Tibial nerve (tissue), 3 donors: ENCODE measurements at regions not wholly inside any gene's neighbourhood (a gene's known extent, or its start where the extent isn't known, plus 50 kb on each side); places are given as distances from the start of the nearest gene placed in this dataset.

Experiments
- POLR2A ChIP-seq, 2 donors: fragments of 450-650 bp; IDR thresholded peaks; one replicate each; pipeline ENCODE4 v1.6.1; 2017; ENCODE audit warnings: antibody characterized with exemption in 2 of 2, mild to moderate bottlenecking in 2 of 2, moderate library complexity in 2 of 2
- TF ChIP-seq, protein P1 (sequence below), 5 experiments: fragments of 200-600 bp in 3 of 5; fragments of 450-650 bp in 2 of 5; sonication (generic) in 3 of 5; IDR thresholded peaks; one replicate each; pipeline ENCODE4 v1.5.1; 2016 to 2019; ENCODE audit warnings: antibody characterized with exemption in 5 of 5, mild to moderate bottlenecking in 3 of 5, moderate library complexity in 2 of 5

DNA sequence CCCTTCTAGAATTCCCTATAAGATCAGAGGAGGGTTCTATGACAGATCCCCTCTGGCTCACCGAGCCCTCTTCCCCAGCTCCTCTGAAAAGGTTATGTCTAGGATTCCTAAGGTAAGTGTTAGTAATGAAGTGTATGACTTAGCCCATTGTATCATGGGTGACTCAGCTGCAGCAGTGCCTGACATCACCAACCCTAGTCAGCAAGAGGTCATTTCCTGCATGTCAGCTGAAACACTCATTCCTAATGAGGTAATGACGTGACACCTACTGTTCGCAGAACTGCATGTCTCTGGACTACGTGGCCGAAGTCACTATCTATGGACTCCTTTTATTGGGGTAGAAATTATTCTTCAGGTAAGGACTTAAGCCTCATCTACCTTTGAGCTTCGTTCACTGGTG, 196.1 kb upstream of the MYT1L start:
- TF ChIP-seq, protein P1, sequence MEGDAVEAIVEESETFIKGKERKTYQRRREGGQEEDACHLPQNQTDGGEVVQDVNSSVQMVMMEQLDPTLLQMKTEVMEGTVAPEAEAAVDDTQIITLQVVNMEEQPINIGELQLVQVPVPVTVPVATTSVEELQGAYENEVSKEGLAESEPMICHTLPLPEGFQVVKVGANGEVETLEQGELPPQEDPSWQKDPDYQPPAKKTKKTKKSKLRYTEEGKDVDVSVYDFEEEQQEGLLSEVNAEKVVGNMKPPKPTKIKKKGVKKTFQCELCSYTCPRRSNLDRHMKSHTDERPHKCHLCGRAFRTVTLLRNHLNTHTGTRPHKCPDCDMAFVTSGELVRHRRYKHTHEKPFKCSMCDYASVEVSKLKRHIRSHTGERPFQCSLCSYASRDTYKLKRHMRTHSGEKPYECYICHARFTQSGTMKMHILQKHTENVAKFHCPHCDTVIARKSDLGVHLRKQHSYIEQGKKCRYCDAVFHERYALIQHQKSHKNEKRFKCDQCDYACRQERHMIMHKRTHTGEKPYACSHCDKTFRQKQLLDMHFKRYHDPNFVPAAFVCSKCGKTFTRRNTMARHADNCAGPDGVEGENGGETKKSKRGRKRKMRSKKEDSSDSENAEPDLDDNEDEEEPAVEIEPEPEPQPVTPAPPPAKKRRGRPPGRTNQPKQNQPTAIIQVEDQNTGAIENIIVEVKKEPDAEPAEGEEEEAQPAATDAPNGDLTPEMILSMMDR (IDR thresholded peaks at IDR 0.05), result no peak
- TF ChIP-seq POLR2A (IDR thresholded peaks at IDR 0.05), result no peak
